Activated CD4-positive, CD25-positive, alpha-beta regulatory T cell (primary cell): ENCODE measurements at regions not wholly inside any gene's neighbourhood (a gene's known extent, or its start where the extent isn't known, plus 50 kb on each side); places are given as distances from the start of the nearest gene placed in this dataset.
"Not testable (repeated sequence)": the region's sequence is repeated elsewhere in the genome, so short reads cannot be mapped to it uniquely, and the experiment has no call there.

Experiments used
- DNase-seq, 4 experiments: peaks; one replicate each; lab custom pipeline; 2025; lab: John Stamatoyannopoulos, UW

DNA sequence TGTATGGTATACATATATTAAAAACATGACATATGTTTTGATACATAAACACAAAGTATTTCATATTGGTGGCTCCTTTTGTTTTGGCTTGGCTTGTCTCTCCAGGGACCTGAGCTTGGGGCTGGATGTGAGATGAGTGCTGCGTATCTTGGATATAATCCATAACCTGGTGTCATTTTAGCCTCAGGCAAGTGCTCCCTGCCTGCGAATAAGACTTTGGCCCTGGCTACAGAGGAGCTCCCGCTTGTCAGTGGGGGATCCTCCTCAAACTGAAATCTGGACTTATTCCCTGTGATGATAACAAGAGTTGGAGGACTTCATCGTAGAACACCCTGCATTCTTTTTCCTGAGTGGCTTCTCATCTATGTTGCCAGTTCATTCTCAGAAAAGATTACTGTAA lies 341.7 kb upstream of the CLINT1 start:
- DNase-seq: no peak

DNA sequence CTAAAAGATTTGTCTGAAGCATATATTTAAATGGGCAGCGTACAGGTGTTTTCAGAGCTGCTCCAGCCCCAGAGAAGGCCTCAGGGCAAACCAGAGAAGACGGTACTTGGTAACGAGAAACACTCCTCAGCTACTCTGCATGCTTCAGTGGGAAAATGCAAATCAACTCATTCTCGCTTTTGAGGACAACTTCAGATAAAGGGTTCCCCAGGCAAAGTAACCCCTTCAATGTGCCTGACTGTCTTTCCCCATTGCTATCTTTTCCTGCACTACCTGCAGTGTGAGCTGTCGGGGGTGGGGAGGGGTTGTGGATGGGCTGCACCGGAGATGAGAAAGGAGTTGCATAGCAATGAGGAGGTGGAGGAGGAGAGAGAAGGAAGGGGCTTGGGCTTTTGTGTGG lies 339.7 kb upstream of the CLINT1 start:
- no peak for DNase-seq

DNA sequence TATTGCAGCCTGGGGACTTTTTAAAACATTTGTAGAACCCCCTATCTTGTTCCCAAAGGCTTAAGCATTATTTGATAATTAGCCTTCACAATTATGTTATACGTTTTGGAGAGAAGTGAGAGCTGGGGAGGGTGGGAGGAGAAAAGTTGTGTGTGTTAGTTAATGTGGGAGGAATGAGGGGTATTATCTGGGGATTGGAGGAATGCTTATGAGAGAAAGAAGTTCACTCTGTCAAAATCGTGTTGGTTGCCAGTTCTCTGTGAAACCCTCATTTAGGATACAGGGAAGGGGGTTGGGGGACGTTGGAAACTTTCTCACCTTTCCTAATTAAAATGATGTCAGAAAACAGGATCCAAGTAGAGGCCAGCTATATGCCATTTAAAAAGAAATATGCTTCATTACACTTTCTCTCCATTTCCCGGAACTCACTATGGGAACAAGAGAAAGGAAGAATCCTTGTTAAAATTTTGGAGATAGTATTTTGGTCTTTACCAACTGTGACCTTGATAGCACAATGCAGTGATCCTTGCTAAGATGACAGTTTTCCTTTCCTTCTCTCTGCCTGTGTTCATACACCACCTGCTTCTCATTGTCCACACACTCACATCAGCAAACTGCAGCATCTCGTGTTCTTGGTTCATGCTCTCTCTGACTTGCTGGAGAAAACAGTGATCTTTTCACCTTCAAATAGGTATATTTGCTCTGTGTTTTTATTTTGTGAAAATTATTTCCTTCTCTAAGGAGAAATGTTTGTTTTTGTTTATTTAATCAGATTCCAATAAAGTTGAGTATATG lies 336.7 kb upstream of the CLINT1 start:
- no peak for DNase-seq

DNA sequence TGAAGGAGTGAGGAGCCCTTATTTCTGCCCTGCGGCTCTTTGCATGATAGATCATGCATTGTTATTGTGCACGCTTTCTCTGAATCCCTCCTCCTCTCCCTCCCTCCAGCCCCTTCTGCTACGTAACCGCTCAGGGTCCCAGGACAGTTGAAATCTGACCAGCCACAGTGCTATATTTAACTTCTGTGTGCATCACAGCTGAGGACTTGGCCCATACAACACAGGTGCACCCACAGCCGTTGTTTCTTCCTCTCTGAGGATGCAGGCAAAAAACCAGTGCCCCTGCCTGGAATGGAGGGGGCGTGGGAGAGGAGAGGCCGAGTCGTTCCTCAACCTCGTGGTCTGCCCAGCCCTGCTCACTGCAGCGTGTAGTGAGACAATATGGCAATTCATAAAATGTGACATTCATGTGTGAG lies 335.6 kb upstream of the CLINT1 start:
- DNase-seq: no peak

DNA sequence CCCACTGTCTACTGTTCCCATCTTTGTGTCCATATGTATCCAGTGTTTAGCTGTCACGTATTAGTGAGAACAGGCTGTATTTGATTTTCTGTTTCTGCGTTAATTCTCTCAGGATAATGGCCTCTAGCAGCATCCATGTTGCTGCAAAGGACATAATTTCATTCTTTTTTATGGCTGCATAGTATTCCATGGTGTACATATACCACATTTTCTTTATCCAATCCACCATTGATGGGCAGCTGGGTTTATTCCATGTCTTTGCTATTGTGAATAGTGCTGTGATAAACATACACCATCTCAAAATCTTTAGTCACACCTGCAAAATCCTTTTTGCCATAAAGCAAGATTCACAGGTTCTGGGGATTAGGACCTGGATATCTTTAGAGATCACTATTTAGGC lies 334.4 kb upstream of the CLINT1 start:
- not testable (repeated sequence) for DNase-seq

DNA sequence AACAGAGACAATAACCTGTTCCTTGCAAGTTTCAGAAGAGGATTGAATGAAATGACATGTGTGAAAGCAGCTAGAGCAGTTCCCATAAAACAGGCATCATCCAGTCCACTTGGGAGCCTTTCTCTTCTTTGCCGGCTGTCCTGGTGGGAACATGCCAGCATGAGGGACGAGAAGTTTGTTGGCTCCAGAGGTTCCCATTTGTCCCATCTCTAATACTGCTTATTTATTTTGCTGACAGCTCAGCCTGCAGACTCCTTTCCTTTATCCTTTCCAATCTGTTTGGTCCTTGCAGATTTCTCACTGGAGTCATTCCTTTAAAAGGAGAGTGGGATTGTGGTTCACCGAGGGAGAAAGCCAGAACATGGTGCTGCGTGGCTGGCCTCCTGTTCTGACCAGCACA lies 321.5 kb upstream of the CLINT1 start:
- no peak for DNase-seq

DNA sequence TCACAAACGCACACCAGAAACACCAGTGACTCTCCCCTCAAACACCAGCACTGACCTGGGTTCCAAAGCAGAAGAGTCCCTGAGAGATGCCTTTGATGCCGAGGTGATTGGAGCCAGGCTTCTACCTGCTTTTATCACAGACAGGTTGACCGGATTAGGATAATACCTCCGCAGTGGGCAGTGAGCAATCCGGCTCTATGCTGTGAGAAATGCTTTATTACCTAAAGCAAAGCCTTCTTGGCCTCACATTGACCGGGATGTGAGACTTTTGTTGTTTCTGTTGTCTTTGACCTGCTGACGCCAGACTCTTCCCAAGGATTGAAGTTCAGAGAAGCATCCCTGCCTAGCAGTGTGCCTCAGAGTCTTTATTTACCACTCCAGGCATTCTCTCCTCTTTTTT lies 320.3 kb upstream of the CLINT1 start:
- DNase-seq: no peak

DNA sequence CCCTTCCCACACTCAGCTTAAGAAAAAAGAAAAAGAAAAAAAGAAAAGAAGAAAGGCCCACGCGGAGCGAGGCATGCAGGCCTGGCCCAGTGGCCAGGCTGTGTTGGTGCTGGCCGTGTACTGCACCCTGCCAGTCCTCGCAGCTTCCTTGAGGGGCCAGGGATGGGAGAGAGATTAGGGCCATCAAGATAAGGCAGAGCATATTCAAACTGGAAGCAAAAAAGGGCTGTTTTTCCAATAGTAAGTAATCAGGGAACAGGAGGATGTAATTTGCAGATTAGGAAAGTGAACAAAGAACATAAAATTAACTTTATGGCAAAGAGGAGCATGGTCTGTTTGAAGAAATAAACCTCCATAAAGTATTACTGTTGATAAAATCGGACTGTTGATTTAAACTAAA lies 319.6 kb upstream of the CLINT1 start:
- no peak for DNase-seq

DNA sequence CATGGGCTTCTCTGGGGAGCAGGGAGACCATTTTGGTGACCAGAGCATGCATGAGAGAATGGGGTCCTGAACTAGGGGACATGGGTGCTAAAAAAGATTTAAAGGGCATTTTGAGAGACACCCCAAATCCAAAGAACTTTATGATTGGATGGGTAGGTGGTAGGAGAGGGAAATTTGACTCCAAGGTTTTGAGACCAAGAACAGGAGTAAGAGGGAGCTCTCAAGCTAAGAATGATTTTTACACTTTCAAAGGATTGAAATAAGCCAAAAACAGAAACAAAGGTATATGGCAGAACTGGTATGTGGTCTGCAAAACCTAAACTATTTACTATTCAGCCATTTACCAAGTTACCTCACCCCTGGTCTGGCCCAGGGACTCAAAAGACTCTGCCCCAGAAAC lies 318.2 kb upstream of the CLINT1 start:
- no peak for DNase-seq

DNA sequence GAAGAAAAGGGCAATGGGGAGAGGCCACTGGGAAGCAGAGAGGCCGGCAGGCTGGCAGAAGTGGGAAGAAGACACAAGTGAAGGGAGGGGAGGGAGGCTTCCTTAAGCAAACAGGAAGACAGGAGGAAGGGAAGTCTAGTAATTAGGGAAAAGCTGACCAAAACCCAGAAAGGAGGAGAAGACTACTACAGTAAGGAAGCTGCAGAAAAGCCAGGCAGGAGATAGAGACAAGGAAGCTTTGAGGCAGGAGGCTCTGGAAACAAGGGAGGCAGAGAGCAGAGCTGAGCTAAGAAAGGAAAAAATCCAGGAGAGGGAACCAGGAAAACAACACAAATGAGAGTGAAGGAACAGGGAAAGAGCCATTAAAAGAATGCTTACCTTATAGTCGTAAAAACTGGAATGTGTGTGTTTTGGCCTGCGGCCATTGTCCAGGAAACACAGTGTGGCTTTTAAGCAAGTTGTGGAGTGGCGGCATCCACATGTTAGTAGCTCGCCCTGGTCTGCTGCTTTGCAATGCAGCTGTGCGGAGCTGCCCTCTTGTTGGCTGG lies 317.1 kb upstream of the CLINT1 start:
- DNase-seq: no peak

DNA sequence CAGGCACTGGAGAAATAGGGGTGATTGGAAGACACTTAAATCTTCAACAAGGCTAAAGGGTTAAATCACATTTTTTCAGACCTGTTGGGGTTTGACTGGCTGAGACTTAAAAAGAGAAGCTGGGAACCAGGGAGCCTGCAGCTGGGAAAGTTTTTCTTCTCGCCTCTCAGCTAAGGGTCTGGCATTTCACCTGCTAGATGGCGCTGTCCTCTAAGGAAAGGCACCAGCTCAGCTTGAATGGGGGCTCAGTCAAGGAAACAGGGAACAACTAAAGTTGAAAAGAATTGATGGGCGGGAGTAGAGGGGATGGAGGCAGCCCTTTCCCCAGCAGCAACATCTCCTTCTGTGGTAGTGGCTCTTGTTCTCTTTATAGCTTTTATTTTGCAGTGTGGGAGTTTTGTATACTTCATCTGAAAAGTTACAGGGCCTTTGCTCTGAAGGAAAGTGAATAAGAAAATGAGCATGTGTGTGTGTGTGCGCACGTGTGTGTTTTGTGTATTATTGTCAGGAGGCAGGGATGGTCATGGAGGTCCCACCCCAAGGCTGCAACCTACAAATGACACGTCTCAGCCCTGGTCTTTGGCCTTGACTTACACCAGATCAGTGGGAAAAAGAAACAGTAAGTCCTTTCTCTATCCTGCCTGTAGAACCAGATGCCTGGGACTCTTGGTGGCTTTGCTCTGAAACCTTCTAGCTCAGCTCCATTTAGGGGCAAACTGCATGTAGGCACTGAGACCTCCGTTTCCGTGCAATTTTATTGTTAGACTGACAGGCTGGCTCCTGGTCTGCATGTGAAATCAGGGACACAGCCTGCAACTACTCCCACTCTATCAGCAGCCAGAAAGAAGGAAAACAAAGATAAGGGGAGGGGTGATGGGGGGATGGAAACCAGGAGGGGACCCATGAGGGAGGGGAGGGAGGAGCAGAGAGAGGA lies 316.2 kb upstream of the CLINT1 start:
- peak in 1 of 4 experiments; percentile 12 for DNase-seq

DNA sequence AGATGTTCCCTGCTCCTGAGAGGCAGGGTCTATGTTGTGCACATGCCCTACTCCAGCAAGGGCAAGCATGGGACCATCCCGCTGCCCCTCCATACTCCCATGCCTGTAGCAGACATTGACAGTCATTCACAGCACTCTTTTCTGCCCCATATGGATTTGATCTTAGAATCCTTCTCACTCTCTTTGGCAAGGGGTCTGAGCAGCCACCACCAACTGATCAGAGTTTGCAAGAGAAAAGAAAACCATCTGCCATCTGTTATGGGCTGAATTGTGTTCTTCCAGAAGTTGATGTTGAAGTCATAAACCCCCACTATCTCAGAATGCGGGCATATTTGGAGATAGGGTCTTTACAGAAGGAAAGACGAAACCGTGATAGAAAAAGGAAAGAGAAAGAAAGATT lies 315.1 kb upstream of the CLINT1 start:
- no peak for DNase-seq

DNA sequence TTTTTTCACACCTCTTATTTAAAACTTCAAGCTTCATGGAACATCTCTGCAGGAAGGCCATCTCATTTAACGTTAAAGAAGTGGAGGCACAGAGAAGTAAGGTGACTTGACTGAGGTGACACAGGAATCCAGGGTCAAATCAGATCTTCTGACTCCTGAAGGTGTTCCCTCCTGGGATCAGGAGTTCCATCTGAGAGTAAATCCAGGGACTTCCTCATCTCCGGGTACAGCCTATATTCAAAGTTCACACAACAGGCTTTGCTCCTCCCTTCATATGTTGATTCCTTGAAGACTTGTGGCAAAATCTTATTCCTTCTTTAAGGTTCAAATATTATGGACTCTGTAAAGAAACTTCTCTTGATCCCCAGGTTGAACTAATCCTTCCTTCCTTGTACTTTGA lies 313.1 kb upstream of the CLINT1 start:
- no peak for DNase-seq

DNA sequence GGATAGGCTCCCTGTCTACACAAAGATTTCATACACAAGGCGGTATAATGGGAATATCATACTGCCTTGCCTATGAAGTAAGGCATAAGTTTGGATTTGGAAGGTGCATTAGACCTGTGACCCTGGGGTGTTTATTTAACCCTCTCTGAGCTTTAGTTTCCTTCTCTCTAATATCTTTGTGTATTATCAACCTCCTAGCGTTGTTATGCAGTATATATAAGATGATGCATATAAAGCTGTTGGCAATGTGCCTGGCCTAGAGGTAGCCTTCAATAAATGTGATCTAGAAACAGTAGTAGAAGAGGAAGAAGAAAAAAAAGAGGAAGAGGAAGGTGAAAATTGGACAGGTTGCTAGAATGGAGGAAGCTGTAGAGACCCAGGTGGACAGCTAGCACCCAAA lies 311.6 kb upstream of the CLINT1 start:
- DNase-seq: no peak

DNA sequence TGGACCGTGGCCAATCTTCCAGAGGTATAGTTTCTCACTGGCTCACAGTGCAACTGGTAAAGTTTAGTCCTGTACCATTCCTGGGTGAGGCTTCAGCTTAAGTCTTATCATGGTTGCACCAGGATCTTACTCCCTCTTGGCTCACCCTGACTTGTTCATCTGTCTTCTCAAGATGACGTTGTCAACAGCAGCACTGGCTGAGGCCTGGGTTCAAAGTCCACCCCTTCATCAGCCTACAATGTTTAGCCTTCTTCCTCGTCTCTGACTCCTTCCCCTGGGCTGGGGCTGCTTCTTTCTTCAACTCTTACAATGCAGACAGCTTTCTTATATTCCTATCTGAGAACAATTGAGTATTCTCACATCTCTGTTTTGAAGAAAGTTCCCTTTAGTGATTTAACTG lies 311.1 kb upstream of the CLINT1 start:
- DNase-seq: no peak

DNA sequence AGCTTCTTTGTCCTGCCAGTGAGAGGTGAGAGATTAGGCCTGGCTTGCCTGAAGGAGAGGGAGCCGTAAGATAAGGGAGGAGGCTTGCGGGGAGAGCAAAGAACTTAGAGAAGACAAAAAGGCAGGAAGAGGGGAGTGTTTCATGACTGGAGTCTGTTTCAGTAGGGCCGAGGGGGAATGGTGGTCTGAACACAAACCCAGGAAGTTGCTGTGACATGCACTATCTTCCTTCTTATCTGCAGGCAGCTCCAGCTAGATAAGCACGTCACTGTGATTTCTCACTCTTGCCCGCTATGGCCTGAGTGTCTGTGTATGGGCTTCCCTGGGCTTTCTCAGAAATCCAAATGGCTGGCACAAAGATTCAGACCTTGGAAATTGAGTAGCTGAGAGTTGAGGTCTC lies 307.5 kb upstream of the CLINT1 start:
- DNase-seq: no peak

DNA sequence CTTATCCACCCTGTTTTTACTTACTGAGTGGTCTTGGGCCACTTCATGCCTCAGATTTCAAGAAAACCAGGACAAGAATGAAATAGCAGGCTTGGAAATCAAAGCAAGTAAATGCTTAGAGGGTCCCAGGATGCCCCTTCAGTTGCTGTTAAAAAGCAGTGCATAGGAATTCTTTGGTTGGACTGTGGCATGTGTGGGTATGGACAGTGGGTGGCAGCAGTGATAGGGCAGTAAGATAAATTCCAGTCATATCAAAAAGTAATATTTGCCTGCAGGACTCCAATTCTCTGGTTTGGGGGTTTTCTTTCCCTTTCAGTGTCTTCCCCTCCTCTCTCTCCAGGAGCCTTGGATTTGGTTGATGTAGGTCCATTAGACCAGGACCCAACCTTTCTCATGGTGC lies 306.7 kb upstream of the CLINT1 start:
- DNase-seq: no peak

DNA sequence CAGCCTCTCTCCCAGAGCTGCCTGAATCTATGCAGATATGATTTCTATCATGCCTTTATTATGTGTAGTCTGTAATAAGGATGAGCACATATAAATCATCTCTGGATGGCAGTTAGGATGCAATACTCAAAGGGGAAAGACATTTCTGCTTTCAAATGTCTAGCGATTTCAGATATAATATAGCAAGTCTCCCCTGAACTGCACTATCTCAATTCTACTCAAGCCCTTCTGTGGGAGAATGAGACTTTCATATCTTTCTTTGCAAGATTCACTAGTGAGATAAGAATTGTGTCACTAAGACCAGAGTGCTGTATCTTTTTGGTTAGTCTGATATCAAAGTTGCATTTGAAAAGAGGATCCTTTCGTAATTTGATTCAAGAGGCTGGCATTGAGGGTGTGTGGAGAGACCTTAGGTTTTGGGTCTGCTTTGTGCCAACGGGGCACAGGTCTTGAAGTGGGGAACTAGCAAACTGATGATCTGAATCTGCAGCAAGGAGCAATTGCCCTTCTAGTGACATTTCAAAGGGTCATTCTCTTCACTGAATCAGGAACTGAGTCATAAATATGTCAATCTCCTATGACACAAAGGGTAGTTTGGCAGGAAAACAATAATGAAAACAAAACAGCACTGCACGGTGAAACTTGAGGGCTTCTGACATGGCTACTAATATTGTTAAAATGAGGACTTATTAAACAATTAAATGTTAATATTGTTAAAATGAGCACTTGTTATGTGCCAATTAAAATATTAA lies 305.5 kb upstream of the CLINT1 start:
- no peak for DNase-seq

DNA sequence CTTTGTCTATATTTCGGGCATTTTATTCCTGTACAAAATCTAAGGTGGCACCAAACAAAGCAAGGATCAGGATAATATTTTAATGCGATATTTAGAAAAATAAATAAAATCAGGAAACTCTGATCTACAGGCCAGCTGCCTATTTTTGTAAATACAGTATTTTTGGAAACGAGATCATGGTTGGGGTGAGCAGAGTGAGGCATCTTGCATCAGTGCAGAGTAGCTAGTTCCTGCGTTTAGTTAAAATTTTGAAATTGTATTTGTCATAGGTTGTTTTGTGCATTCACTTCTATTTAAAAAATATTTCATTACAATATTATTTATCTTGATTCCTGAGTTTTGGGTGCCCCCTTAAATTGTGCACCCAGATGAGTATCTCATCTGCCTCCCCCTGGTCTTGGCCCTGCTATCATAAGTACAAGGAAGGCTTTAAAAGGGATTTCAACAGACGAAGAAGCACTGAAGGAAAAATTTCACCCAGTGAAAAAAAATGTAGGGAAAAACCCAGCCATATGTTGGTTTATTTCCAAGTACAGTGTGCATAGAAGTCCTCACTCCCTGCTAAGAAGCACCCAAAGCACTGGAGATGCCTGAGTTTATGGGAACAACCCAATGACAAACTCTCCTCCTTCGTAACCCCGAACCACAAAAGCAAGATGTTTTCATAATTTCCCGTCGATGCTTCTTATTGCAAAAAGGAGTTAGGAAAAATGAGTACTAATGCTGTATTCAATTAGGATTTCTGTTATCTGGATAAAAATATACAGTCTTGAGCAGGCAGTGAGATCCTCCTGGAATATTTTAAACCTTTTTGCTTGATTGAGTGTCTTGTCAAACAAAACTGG lies 304.7 kb upstream of the CLINT1 start:
- DNase-seq: no peak

DNA sequence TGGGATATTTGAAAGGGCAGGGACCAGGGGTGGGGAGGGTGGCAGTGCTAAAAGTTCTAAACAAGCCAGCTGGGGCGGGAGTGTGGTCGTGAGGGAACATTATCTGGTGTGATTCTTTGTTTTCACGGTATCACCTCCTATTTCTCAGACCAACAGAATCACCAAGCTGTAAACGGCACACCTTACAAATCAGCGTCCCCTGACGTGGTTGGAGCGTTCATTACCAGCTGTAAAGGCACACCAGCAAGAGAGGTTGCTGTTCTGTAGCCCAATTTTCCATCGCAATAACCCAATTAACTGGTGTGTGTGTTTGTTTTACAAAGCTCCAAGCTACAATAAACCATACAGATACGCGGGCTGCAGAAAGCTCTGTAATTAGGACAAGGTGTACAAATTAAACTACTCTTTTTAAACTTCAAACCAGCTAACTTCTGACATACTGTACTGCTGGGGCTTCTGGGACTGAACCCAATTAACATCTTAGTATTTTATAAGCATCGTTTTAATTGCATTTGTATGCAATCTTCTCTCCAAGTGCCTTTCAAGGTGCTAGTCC lies 303.6 kb upstream of the CLINT1 start:
- no peak for DNase-seq

DNA sequence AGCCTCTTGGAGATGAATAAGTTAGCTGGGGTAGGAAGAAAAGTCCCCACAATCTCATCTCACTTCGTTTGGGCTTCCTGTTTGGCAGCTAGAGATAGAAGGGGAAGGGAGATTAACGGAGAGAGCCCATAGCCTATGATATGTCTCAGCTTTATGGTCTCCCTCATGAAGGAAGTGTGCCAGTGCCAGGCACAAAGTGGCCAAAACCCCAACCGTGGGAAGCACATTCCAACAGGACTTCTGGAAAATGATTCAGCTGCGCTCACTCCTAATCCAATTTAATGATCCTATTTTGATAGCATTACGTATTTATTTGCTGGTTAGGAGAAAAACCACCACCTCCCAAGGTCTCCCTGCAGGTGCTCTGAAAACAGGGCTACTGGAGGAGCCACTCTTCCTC lies 303.1 kb upstream of the CLINT1 start:
- DNase-seq: no peak
